Erythroblast (primary cell): ENCODE measurements at regions not wholly inside any gene's neighbourhood (a gene's known extent, or its start where the extent isn't known, plus 50 kb on each side); places are given as distances from the start of the nearest gene placed in this dataset.

Source experiments
- GATA1 ChIP-seq: IDR thresholded peaks from 2 replicates; pipeline ENCODE4 v1.6.1; 2011; ENCODE audit warnings: low read depth, mild to moderate bottlenecking, control low read depth, low read length, moderate library complexity
- POLR2A ChIP-seq: IDR thresholded peaks from 2 replicates; pipeline ENCODE4 v1.6.1; 2011; ENCODE audit warnings: mild to moderate bottlenecking, low read length

DNA sequence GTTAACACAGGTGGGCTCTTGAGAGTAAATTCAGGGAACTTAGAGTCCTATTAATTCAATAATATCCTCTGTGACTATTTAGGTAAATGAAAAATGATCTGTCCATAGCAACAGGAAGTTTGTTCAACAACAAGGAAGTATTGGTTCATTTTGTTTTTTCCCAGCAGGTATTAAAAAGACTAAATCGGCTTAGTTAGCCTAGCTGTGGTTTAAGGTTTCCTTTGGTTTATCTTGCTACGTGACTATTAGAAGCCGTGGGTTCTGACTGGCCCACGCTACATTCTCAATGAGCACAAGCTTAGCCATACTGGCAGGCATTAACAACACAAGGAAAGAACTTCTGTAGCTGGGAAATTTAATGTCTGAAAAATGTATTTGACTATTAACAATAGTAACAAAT, 168.8 kb upstream of the HS3ST1 start:
- no peak for TF ChIP-seq POLR2A
- no peak for TF ChIP-seq GATA1
